HG03066 (cell line): ENCODE measurements at regions not wholly inside any gene's neighbourhood (a gene's known extent, or its start where the extent isn't known, plus 50 kb on each side); places are given as distances from the start of the nearest gene placed in this dataset.
A peak's percentile ranks its signal among the peaks of the same experiment; 100 is the strongest.
"Not testable (repeated sequence)": the region's sequence is repeated elsewhere in the genome, so short reads cannot be mapped to it uniquely, and the experiment has no call there.

Experiments
- ATAC-seq: cut with Tn5 transposase; IDR thresholded peaks from one replicate; pipeline ENCODE4 v1.9.1; 2021; ENCODE audit warnings: low read depth; ENCODE audit not compliant: unreplicated experiment

DNA sequence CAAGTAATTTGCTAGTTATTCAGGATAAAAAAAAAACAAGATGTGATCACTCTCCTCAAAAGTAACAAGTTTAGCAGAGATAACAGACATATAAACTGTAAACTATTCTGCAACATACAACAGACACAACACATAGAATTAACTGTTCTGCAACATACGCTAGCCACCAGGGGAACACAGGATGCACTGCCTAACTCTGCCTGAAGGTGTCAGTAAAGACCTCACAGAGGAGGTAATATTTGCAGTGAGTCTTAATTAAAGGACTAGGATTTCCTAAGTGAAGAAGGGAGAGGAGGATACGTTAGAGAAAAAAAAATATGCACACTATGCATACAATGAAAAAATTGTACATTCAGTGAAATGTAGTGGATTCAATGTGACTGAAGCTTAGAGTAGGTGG lies 129.6 kb downstream of the NBPF8 start:
- peak; percentile 76 for ATAC-seq

- ATAC-seq = not testable (repeated sequence)
These were observed 135.5 kb downstream of the NBPF8 start for GRCh38 chr1:120550335-120550734.

GRCh38 chr1:120552190-120552589 lies 137.4 kb downstream of the NBPF8 start:
- ATAC-seq = not testable (repeated sequence)

DNA sequence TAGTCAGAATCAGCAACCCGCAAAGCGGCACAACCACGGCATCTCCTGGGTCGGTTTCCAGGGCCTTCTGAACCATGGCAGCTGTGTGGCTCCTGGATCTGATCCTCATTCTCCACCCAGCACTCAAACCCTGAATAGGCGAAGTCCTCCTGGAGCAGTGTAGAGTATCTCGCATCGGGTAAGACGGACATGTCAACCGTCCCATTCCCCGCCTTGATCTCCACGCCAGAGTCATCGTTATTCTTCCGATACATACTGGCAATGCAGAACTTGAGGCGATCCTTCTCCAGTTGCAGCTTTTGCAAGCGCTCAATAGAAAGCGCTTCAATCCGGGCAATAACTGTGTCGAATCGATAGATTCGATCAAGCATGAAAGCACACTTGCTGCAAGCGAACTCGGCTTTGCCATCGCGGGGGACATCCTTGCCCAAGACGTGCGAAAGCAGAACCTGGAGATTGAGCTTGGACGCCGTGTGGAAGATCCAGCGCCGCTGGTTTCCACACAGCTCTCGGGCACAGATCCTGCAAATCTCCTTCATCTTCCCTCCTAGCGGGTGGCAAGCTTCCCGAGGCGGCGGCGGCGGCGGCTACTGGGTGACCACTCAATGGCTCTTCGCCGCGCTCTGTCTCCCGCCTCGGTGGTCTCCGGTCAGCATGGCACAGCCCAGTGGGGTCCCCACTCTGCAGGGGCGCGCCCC lies 142.9 kb downstream of the NBPF8 start:
- peak; percentile 1 for ATAC-seq

DNA sequence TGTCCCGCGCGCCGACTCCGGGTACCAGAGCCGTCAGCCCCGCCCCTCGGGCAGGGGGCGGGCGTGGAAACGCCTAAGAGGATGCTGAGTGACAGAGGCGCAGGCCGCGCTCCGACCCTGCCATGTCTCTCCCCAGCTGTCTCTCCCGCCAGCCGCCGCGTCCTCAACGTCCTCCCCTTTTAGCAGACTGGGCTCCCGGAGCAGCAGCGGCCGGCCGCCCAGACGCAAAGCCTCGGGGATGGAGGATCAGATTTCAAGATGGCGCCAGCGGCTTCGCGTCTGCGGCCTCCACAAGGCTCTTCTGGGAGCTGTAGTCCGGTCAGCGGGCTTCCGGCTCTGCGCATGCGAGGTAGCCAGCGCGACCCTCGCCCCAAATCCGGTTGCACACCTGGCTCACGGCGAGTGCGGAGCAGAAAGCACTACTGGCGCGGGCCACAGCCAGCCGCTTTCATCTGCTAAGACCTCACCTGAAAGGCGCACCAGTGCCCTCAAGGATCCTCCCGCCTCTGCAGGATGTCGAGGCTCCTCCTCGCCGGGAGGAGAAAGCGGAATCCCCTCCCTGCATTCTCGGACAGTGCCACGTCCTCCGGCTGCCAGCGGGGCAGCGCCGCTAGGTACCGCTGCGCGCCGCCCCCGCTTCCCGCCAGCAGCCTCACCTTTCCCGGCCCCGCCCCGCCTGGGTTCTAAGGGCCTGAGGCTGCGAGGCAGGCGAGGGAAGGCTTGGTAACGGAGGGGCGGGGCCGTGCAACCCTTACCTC lies 143.6 kb downstream of the NBPF8 start:
- peak; percentile 79 for ATAC-seq

GRCh38 chr1:120561767-120562166 lies 146.9 kb downstream of the NBPF8 start:
- ATAC-seq = not testable (repeated sequence)

DNA sequence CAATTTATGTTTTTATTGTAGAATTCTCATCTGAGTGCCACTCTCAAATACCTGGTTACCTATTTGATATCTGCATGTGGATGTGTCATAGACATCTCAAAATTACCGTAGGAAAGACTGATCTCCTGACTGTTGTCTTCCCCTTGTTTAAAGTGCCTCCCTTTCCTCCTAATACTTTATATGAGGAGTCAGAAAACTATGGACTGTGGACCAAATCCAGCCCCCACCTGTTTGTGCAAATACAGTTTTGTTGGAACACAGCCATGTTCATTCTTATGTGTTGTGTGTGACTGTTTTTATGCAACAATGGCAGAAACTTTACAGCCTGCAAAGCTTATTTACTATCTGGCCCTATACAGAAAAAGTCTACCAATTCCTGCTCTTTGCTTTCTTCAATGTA lies 150.6 kb downstream of the NBPF8 start:
- not testable (repeated sequence) for ATAC-seq

- not testable (repeated sequence) for ATAC-seq
These were observed 152.8 kb downstream of the NBPF8 start for GRCh38 chr1:120567620-120568019.

GRCh38 chr1:120575201-120575600 lies 148.5 kb upstream of the NBPF26 start:
- not testable (repeated sequence) for ATAC-seq

GRCh38 chr1:120582135-120582534 lies 141.6 kb upstream of the NBPF26 start:
- ATAC-seq = not testable (repeated sequence)

GRCh38 chr1:120586053-120586452 lies 137.7 kb upstream of the NBPF26 start:
- not testable (repeated sequence) for ATAC-seq

DNA sequence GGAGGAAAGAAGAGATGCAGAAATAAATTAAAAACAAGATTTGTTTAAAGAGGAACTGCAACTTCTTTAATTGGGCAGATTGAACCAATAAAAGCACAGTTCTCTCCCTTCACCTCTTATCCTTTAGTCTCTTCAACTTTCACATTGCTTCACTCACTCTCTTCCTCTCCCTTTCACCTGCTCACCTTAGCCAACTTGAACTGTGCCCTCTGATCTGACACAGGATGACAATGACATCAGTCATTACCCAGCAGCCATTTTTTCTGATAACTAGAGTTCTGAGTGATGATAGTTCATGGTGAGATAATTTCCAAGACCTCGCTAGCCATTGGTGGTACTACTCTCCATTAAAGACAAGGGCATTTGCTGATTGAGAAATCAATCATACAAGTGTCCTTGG lies 134.9 kb upstream of the NBPF26 start:
- ATAC-seq = not testable (repeated sequence)

GRCh38 chr1:120591774-120592173 lies 132.0 kb upstream of the NBPF26 start:
- ATAC-seq = not testable (repeated sequence)

GRCh38 chr1:120592943-120593342 lies 130.8 kb upstream of the NBPF26 start:
- not testable (repeated sequence) for ATAC-seq

- ATAC-seq = not testable (repeated sequence)
These were observed 130.1 kb upstream of the NBPF26 start for GRCh38 chr1:120593648-120594047.

DNA sequence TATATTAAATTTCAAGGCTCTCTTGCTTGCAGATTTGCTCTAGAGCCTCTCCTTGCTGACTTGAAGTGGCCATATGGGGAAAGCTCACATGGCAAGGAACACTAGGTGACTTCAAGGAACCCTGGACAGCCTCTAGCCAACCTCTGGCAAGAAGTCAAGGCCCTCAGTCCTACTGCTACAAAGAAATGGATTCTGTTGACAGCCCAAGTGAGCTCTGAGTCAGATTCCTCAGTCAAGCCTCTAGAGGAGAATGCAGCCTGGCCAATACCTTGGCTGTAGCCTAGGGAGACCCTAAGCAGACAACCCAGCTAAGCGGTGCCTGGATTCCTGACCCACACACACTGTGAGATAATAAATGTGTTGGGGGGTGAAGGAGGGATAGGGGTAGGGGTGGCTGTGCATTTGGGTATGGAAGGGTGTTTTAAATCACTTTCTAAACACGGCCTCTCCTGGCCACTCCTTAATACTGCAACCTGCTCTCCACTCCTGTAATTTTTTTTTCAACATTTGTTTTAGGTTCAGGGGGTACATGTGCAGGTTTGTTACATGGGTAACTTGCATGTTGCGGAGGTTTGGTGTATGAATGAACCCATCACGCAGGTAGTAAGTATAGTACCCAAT lies 125.3 kb upstream of the NBPF26 start:
- ATAC-seq = not testable (repeated sequence)

GRCh38 chr1:120599511-120599910 lies 124.2 kb upstream of the NBPF26 start:
- not testable (repeated sequence) for ATAC-seq

DNA sequence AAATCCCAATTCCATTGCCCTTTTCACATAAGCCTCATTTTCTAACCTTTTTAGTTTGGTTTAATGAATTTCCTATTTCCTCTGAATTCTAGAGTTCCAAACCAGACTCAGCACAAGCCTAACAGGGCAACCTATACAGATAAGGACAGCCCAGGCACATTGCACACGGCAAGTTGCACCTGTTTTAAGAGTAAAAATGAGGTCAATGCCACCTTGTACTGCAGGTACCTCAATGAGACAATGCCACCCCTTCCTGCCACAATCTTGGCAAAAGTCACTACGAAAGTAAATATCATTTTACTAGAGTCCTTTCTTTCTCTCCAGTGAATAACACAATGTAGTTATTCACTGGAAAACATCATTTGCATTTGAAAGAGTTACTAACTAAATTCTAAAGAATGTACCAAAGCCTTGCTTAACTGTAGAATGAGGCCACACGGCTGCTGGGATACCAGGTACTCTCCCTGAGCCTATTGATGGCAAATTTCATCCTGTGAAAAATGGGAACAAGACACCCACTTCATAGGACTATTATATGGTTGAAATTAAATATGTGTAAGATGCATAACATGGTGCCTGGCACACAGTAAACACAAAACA lies 123.2 kb upstream of the NBPF26 start:
- not testable (repeated sequence) for ATAC-seq

DNA sequence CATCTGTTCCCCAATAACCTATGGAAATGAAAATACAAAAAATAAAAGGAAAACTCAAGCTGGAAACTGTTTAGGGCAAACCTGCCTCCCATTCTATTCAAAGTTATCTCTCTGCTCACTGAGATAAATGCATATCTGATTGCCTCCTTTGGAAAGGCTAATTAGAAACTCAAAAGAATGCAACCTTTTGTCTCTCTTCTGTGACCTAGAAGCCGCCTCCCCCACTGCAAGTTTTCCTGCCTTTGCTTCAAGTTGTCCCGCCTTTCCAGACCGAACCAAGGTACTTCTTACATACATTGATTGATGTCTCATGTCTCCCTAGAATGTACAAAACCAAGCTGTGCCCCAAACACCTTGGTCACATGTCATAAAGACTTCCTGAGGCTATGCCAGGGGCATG lies 115.9 kb upstream of the NBPF26 start:
- ATAC-seq = not testable (repeated sequence)

GRCh38 chr1:120608314-120609014 lies 115.3 kb upstream of the NBPF26 start:
- not testable (repeated sequence) for ATAC-seq
